Keratinocyte (primary cell): ENCODE measurements at regions not wholly inside any gene's neighbourhood (a gene's known extent, or its start where the extent isn't known, plus 50 kb on each side); places are given as distances from the start of the nearest gene placed in this dataset.

ENCODE experiments used
- DNase-seq: peaks from one replicate; pipeline ENCODE4 v3.0.0-alpha.2; 2011; ENCODE audit warnings: low read depth, missing footprints, low spot score
- FAIRE-seq: peaks from 2 replicates; lab custom pipeline; 2011; peaks lifted over from hg19 to GRCh38; lab: Jason Lieb, UNC
- H2AFZ ChIP-seq: 2 replicates; pipeline ENCODE4 v1.6.0; 2012; ENCODE audit warnings: low read length, control low read depth, inconsistent platforms; ENCODE audit not compliant: control insufficient read depth
- H3K27ac ChIP-seq: 2 replicates; pipeline ENCODE4 v1.5.1; 2011; ENCODE audit warnings: low read length; ENCODE audit not compliant: control insufficient read depth, insufficient read depth
- H3K27me3 ChIP-seq: 3 replicates; pipeline ENCODE4 v1.6.0; 2011; ENCODE audit warnings: low read length; ENCODE audit not compliant: control insufficient read depth, insufficient read depth; ENCODE audit errors: extremely low read depth
- H3K36me3 ChIP-seq, 2 experiments: 2 replicates in 1 of 2; 3 replicates in 1 of 2; pipeline ENCODE4 v1.5.1; 2011; ENCODE audit warnings: low read length in 2 of 2, mild to moderate bottlenecking in 1 of 2; ENCODE audit not compliant: control insufficient read depth in 2 of 2, insufficient read depth in 2 of 2; ENCODE audit errors: extremely low read depth in 1 of 2
- H3K4me1 ChIP-seq: 3 replicates; pipeline ENCODE4 v1.5.1; 2011; ENCODE audit warnings: low read length; ENCODE audit not compliant: control insufficient read depth, insufficient read depth; ENCODE audit errors: extremely low read depth
- H3K4me2 ChIP-seq: 3 replicates; pipeline ENCODE4 v1.6.0; 2011; ENCODE audit warnings: low read depth, low read length; ENCODE audit not compliant: control insufficient read depth, insufficient read depth; ENCODE audit errors: extremely low read depth
- H3K4me3 ChIP-seq, 3 experiments: fragments of 200-600 bp in 1 of 3; sonication (generic) in 1 of 3; 2 replicates in 2 of 3; 3 replicates in 1 of 3; pipeline ENCODE4 v1.5.1; 2011 to 2016; ENCODE audit warnings: low read length in 3 of 3, mild to moderate bottlenecking in 3 of 3, control low read depth in 2 of 3, inconsistent platforms in 1 of 3, low read depth in 1 of 3, mixed read lengths in 1 of 3, mixed run types in 1 of 3, moderate library complexity in 1 of 3; ENCODE audit not compliant: control insufficient read depth in 2 of 3, insufficient read depth in 2 of 3; ENCODE audit errors: extremely low read depth in 1 of 3
- H3K79me2 ChIP-seq: 2 replicates; pipeline ENCODE4 v1.6.0; 2012; ENCODE audit warnings: low read length; ENCODE audit not compliant: control insufficient read depth, insufficient read depth
- H3K9ac ChIP-seq: 3 replicates; pipeline ENCODE4 v1.6.0; 2011; ENCODE audit warnings: low read length; ENCODE audit not compliant: control insufficient read depth, insufficient read depth; ENCODE audit errors: extremely low read depth
- H3K9me1 ChIP-seq: 3 replicates; pipeline ENCODE4 v1.6.0; 2011; ENCODE audit warnings: low read length; ENCODE audit not compliant: control insufficient read depth, insufficient read depth; ENCODE audit errors: extremely low read depth
- H3K9me3 ChIP-seq: 2 replicates; pipeline ENCODE4 v1.5.1; 2012; ENCODE audit warnings: low read depth, low read length; ENCODE audit not compliant: control insufficient read depth
- H4K20me1 ChIP-seq: 3 replicates; pipeline ENCODE4 v1.6.0; 2011; ENCODE audit warnings: low read length; ENCODE audit not compliant: control insufficient read depth, insufficient read depth; ENCODE audit errors: extremely low read depth
- CTCF ChIP-seq, 3 experiments: IDR thresholded peaks in 1 of 3; conservative IDR thresholded peaks in 1 of 3; optimal IDR thresholded peaks in 1 of 3; 2 replicates in 2 of 3; 3 replicates in 1 of 3; pipeline versions ENCODE3 to v1.5.1; 2011; ENCODE audit warnings: low read length in 3 of 3, mild to moderate bottlenecking in 3 of 3, moderate library complexity in 2 of 3, control low read depth in 1 of 3, inconsistent platforms in 1 of 3; ENCODE audit not compliant: insufficient read depth in 2 of 3; ENCODE audit errors: extremely low read depth in 1 of 3
- EZH2 ChIP-seq: IDR thresholded peaks from one replicate; pipeline ENCODE4 v1.6.1; 2012; ENCODE audit warnings: inconsistent platforms, mild to moderate bottlenecking, low read length, moderate library complexity
- dilution Hi-C: fragments of 300-500 bp; cut with MboI; formaldehyde crosslinking; loops from one replicate; pipeline ENCODE4 v1.7.0; 2020; ENCODE audit warnings: low sequenced_read_pairs; ENCODE audit not compliant: extremely low pct_ligation_motif_present

- dilution Hi-C loops: no loop called here
These were observed 92.7 kb upstream of the NDST3 start for GRCh38 chr4:117941611-117942010.

GRCh38 chr4:117949621-117950020 is 84.7 kb upstream of the NDST3 start:
- no peak overlapping the region for H2AFZ ChIP-seq
- no peak overlapping the region for H3K27ac ChIP-seq
- H3K27me3 ChIP-seq: no peaks in the 10 kb centered on the region
- no peaks in the 10 kb centered on the region for H3K9me3 ChIP-seq
- no peak for TF ChIP-seq EZH2
- no peak for TF ChIP-seq CTCF (optimal IDR thresholded peaks at IDR 0.05 in 1 of 3, IDR thresholded peaks at IDR 0.05 in 1 of 3, conservative IDR thresholded peaks at IDR 0.05 in 1 of 3; ENCODE audit: extremely low read depth in 1 of 3, insufficient read depth in 2 of 3, low read length in 3 of 3)
- dilution Hi-C loops: no loop called here
- no peaks in the 10 kb centered on the region for H3K4me1 ChIP-seq
- H3K79me2 ChIP-seq: no peaks in the 10 kb centered on the region
- H3K4me2 ChIP-seq: no peak overlapping the region
- DNase-seq (no peak), FAIRE-seq (no peak)
- H3K4me3 ChIP-seq: no peak overlapping the region
- H4K20me1 ChIP-seq: no peaks in the 10 kb centered on the region
- no peak overlapping the region for H3K9ac ChIP-seq
- no peaks in the 10 kb centered on the region for H3K36me3 ChIP-seq
- no peaks in the 10 kb centered on the region for H3K9me1 ChIP-seq

More at GRCh38 chr4:117941611-117942010, 92.7 kb upstream of the NDST3 start:
- H2AFZ ChIP-seq: no peak overlapping the region
- no peaks in the 10 kb centered on the region for H3K27me3 ChIP-seq
- H4K20me1 ChIP-seq: no peaks in the 10 kb centered on the region
- no peaks in the 10 kb centered on the region for H3K36me3 ChIP-seq
- no peaks in the 10 kb centered on the region for H3K9me1 ChIP-seq
- H3K4me3 ChIP-seq: no peak overlapping the region
- H3K4me2 ChIP-seq: no peak overlapping the region
- H3K79me2 ChIP-seq: no peaks in the 10 kb centered on the region
- no peak for DNase-seq
- no peak overlapping the region for H3K9ac ChIP-seq
- TF ChIP-seq CTCF (optimal IDR thresholded peaks at IDR 0.05 in 1 of 3, IDR thresholded peaks at IDR 0.05 in 1 of 3, conservative IDR thresholded peaks at IDR 0.05 in 1 of 3; ENCODE audit: extremely low read depth in 1 of 3, insufficient read depth in 2 of 3, low read length in 3 of 3): no peak
- TF ChIP-seq EZH2: no peak
- H3K4me1 ChIP-seq: no peaks in the 10 kb centered on the region
- FAIRE-seq: no peak
- peaks cover 4% of the 10 kb centered on the region for H3K9me3 ChIP-seq
- no peak overlapping the region for H3K27ac ChIP-seq
